ENCODE measurements at regions not wholly inside any gene's neighbourhood (a gene's known extent, or its start where the extent isn't known, plus 50 kb on each side); places are given as distances from the start of the nearest gene placed in this dataset.

DNA sequence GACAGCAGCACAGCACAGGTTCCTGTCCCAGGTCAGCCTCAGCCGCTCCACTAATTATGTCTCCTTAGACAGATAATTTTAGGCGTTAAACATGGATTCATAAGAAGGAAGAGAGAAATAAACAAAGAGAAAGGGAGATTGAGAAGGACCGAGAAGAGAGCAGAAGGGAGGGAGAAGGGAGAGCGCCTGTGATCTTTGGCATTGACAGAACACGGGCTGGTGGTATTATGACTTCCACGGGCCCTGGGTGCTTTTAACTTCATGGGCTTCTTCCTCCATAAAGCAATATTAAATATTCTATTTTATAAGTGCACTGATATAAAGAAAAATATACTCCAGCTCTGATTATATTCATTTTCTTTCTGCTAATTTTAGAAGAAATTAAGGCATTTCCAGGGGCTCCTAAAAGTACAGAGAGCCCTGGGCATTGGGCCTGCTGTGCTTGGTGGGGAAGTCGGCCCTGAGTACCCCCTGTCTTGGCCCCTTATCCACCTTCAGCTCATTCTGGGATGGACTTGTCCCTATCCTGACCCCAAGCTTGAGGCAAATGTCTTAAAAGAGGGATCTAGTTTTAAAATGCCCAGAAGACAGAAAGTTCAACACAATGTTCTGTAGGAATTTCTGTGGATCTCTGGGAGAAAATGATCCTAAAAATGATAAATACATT is 135.3 kb downstream of the MEX3B start:
- TF ChIP-seq, protein P1, sequence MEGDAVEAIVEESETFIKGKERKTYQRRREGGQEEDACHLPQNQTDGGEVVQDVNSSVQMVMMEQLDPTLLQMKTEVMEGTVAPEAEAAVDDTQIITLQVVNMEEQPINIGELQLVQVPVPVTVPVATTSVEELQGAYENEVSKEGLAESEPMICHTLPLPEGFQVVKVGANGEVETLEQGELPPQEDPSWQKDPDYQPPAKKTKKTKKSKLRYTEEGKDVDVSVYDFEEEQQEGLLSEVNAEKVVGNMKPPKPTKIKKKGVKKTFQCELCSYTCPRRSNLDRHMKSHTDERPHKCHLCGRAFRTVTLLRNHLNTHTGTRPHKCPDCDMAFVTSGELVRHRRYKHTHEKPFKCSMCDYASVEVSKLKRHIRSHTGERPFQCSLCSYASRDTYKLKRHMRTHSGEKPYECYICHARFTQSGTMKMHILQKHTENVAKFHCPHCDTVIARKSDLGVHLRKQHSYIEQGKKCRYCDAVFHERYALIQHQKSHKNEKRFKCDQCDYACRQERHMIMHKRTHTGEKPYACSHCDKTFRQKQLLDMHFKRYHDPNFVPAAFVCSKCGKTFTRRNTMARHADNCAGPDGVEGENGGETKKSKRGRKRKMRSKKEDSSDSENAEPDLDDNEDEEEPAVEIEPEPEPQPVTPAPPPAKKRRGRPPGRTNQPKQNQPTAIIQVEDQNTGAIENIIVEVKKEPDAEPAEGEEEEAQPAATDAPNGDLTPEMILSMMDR (IDR thresholded peaks at IDR 0.05): no peak
- TF ChIP-seq POLR2AphosphoS5 (IDR thresholded peaks at IDR 0.05) (no peak), POLR2A (IDR thresholded peaks at IDR 0.05) (no peak)
- Histone ChIP-seq H3K27ac (no peak overlapping the region), H3K9me3 (no peaks in the 10 kb centered on the region), H3K27me3 (no peaks in the 10 kb centered on the region), H3K4me1 (no peaks in the 10 kb centered on the region), H3K4me3 (no peak overlapping the region), H3K36me3 (no peaks in the 10 kb centered on the region)
- intact Hi-C loops (cut with DNase I; ENCODE audit: low total_unique reads): loop anchor here (10.0 kb wide), 1 partner anchor 56 kb away; no protein-coding TSS in a partner anchor
- no peak for DNase-seq (ENCODE audit: low spot score in 2 of 2)

DNA sequence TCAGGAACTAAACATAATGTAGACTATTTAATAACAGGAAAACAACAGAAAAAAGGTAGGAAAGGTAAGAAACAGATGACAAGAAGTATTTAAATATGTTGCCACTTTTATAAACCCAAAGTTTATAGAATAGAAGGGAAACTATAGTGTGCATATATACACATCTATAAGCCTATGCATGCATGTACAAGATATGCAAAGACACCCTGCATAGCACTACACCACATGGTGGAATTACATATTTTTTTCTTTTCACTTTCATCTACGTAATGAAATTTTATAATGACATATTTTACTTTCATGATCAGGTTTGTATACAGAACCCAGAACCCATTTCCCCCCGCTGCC is 136.8 kb downstream of the MEX3B start:
- intact Hi-C loops (cut with DNase I; ENCODE audit: low total_unique reads): no loop called here
- no peak for DNase-seq (ENCODE audit: low spot score in 2 of 2)
- Histone ChIP-seq H3K27me3 (no peaks in the 10 kb centered on the region), H3K4me3 (no peak overlapping the region), H3K9me3 (no peaks in the 10 kb centered on the region), H3K27ac (no peak overlapping the region), H3K4me1 (no peaks in the 10 kb centered on the region), H3K36me3 (no peaks in the 10 kb centered on the region)
- TF ChIP-seq POLR2AphosphoS5 (IDR thresholded peaks at IDR 0.05) (no peak), POLR2A (IDR thresholded peaks at IDR 0.05) (no peak)
- TF ChIP-seq, protein P1 (IDR thresholded peaks at IDR 0.05): no peak

DNA sequence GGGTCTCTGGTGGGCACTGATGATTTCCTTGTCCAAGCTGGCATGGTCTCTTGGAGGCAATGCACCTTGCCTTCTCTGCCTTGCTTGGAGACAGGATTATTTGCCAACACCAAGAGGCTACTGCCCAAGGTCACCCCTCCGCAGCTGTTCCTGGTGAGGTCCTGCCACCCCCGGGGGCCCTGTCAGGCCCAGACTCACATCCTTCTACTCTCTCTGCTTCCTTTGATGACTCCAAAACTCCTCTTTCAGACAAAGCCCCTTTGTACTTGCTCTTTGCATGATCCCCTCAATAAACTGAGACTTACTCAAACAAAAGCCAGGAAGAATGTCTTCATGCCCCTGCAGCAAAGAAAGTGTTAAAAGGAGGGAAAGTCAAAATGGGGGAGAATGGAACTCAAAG is 137.7 kb downstream of the MEX3B start:
- DNase-seq (ENCODE audit: low spot score in 2 of 2): no peak
- Histone ChIP-seq H3K36me3 (no peaks in the 10 kb centered on the region), H3K27ac (no peak overlapping the region), H3K4me1 (no peaks in the 10 kb centered on the region), H3K27me3 (no peaks in the 10 kb centered on the region), H3K9me3 (no peaks in the 10 kb centered on the region), H3K4me3 (no peak overlapping the region)
- TF ChIP-seq POLR2A (IDR thresholded peaks at IDR 0.05): no peak
- intact Hi-C loops (cut with DNase I; ENCODE audit: low total_unique reads): no loop called here

DNA sequence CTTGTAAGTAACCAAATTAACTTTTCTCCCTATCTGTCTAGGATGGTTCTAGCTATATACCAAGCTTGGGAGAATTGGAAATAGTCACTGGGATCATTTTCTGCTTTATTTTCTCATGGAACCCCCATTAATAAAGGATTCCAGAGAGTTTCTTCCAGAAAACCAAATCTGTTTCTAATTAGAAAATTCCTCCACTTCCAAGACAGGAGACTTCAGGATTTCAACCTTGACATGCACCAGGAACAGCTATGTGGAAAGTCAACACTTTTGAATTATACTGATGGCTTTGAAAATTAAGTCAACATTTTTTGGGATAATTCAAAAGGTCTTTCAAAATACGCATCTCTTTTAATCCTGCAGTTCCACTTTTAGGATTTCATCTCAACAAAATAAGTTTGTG is 138.3 kb downstream of the MEX3B start:
- intact Hi-C loops (cut with DNase I; ENCODE audit: low total_unique reads): no loop called here
- no peak overlapping the region for H3K4me3 ChIP-seq
- no peak for DNase-seq (ENCODE audit: low spot score in 2 of 2)

DNA sequence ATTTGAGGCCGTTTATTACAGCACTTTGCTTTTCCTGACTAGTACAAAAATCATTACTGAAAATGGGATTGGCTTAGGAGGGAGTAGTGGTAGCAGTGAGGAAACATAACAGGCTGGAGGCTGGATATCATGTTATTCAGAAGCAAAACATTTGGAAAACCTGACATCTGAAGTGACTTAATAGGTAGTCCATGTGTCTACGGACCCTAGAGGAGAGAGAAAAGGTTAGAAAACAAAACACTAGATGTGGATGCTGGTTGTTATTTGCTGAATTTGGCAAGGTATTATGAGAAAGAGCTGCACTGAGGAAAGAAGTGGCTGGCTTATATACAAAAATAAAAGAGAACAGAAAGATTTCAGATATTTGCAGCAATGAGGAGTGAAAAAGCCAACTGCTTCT is 139.9 kb downstream of the MEX3B start:
- no peaks in the 10 kb centered on the region for H3K36me3 ChIP-seq
- no peak for TF ChIP-seq POLR2AphosphoS5 (IDR thresholded peaks at IDR 0.05)
- no peak for DNase-seq (ENCODE audit: low spot score in 2 of 2)
- H3K4me3 ChIP-seq: no peak overlapping the region
- no peaks in the 10 kb centered on the region for H3K9me3 ChIP-seq
- H3K27me3 ChIP-seq: no peaks in the 10 kb centered on the region
- H3K4me1 ChIP-seq: no peaks in the 10 kb centered on the region
- H3K27ac ChIP-seq: no peak overlapping the region
- intact Hi-C loops (cut with DNase I; ENCODE audit: low total_unique reads): no loop called here

More for the DNA sequence above, 138.3 kb downstream of the MEX3B start:
- Histone ChIP-seq H3K36me3 (no peaks in the 10 kb centered on the region), H3K9me3 (no peaks in the 10 kb centered on the region), H3K27me3 (no peaks in the 10 kb centered on the region), H3K27ac (no peak overlapping the region), H3K4me1 (no peaks in the 10 kb centered on the region)
- TF ChIP-seq POLR2AphosphoS5 (IDR thresholded peaks at IDR 0.05): no peak
- no peak for TF ChIP-seq POLR2A (IDR thresholded peaks at IDR 0.05)
- TF ChIP-seq, protein P1 (IDR thresholded peaks at IDR 0.05): no peak

DNA sequence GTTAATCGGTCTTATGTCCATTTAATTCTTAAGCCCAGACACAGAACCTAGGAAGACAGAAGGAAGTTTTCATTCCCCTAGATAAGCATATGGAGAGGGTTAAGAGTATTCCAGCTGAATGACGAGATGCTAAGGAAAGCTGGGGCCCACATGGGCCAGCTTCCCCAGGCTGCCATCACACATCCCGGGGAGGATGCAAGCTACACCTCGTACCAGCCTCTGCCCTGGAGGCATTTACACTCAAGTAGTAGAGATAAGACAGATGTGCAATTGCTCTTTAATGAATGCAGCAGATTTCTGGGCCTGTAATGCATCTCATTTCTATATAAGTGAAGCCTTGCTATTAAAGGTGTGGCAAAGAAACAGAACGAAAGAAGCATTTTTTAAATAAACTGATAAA is 144.5 kb downstream of the MEX3B start:
- no peaks in the 10 kb centered on the region for H3K36me3 ChIP-seq
- intact Hi-C loops (cut with DNase I; ENCODE audit: low total_unique reads): no loop called here
- H3K9me3 ChIP-seq: no peaks in the 10 kb centered on the region
- no peak overlapping the region for H3K4me3 ChIP-seq
- H3K27me3 ChIP-seq: no peaks in the 10 kb centered on the region
- TF ChIP-seq, protein P1 (IDR thresholded peaks at IDR 0.05): no peak
- TF ChIP-seq POLR2AphosphoS5 (IDR thresholded peaks at IDR 0.05) (no peak), POLR2A (IDR thresholded peaks at IDR 0.05) (no peak)
- no peaks in the 10 kb centered on the region for H3K4me1 ChIP-seq
- H3K27ac ChIP-seq: no peak overlapping the region
- DNase-seq (ENCODE audit: low spot score in 2 of 2): no peak

All from breast epithelium (tissue), 4 donors.